VCaP (cell line): ENCODE measurements at regions not wholly inside any gene's neighbourhood (a gene's known extent, or its start where the extent isn't known, plus 50 kb on each side); places are given as distances from the start of the nearest gene placed in this dataset.

Experiments
- H3K27ac ChIP-seq: fragments of 450-650 bp; 2 replicates; pipeline ENCODE4 v1.5.1; 2017
- TF ChIP-seq, protein P1 (sequence below): fragments of 450-650 bp; conservative IDR thresholded peaks from 2 replicates; pipeline ENCODE4 v1.5.1; 2017; ENCODE audit warnings: mild to moderate bottlenecking, moderate library complexity

DNA sequence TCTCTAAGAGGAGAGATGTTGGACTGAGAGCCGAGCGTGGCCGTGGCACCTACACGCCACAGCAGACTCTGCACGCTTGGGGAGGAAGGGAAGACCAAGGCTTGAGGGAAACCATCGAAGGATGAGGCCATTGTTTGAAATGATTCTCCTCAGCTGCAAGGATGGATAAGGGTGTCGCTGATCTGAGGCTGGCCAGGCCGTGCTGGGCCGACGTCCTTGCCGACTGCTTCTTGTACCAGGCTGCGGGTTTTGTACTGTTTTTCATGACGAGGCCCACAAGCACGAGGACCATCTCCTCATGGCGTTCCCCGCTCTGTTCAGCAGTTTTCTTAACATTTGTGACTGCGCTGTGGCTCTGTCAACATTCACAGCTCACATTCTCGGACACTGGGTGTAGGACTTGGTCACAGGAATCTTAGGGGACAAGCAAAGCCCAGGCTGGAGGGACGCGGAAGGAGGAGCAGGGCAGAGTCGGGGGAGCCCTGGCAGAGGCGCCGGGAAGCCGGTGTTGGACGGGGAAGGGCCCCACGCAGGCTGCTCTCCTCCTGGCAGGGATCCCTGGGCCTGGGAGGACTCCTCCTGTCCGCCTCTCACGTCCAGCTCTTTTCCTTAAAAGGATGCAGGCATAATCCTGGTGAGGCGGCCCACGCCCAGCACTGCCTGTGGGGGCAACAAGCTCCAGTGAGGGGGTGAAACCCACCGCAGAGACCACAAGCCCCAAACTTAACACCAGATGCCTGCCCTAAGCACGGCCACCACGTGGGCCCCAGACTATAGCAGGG is 259.0 kb upstream of the SALL3 start:
- H3K27ac ChIP-seq, result no peak overlapping the region
- TF ChIP-seq, protein P1, sequence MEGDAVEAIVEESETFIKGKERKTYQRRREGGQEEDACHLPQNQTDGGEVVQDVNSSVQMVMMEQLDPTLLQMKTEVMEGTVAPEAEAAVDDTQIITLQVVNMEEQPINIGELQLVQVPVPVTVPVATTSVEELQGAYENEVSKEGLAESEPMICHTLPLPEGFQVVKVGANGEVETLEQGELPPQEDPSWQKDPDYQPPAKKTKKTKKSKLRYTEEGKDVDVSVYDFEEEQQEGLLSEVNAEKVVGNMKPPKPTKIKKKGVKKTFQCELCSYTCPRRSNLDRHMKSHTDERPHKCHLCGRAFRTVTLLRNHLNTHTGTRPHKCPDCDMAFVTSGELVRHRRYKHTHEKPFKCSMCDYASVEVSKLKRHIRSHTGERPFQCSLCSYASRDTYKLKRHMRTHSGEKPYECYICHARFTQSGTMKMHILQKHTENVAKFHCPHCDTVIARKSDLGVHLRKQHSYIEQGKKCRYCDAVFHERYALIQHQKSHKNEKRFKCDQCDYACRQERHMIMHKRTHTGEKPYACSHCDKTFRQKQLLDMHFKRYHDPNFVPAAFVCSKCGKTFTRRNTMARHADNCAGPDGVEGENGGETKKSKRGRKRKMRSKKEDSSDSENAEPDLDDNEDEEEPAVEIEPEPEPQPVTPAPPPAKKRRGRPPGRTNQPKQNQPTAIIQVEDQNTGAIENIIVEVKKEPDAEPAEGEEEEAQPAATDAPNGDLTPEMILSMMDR, result no peak

DNA sequence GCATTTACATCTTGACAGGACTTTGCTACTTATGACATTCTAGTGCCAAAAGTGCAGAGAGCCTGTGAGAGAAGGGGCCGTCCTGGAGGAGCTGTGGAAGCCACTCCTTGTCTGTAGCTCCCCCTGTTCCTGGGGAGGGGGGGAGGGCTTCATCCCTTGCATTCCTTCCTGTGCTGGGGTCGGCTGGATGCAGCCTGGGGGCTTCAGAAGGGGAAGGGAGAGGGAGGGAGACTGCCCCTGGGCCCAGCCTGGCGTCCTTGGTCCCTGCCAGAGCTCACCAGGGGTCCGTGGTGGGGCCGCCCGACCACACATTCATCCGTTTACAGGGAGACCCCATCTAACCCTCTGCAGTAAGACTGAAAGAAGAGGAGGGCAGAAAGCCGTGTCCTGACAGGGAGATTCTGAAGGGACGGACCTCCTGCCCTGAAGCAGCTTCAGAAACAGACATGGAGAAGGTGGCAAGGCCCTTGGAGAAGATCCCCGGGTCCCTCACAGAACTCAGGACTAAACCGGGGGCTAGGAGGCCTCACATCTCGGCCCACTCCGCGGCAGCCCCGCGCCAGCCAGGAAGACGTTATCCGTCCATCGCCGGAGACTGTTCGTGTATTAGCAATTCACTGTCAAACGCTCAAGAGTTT is 258.3 kb upstream of the SALL3 start:
- TF ChIP-seq, protein P1, result no peak
- H3K27ac ChIP-seq, result no peak overlapping the region

DNA sequence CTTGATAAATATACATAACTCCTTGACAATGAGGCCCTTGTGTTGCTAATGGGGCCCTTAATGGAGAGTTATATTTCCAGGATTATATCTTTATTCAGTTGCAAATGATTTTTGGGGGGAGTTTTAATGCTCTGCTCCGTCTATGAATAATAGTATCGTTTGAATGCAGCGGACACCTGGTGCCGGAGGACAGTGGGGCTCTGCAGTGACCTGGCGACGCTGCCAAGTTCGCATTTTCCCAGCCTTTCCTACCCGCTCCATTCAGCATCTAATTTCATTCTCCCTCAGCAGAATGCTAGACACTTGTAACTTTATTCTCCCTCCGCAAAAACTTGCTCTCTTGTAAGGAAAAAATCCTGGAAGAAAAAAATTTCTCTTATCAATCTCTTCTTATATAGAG is 257.6 kb upstream of the SALL3 start:
- TF ChIP-seq, protein P1, result no peak
- H3K27ac ChIP-seq, result no peak overlapping the region

DNA sequence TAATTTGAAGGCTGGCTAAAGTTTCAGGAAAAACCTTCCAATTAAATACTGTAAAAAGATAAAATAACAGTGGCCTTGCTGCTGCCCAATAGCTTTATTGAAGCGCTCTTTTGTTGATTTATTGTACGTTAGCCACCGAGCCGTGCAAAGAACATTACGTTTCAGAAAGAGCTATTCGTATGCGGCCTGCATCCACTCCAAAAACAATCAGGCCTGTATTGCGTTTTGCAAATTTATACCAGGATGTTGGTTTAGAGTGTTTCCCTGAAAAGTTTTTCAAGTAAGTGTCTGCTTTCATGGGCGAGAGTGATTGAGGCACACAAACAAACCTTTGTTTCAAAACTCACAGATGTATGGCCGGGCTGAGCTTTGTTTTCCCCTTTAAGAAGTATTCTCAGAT is 257.2 kb upstream of the SALL3 start:
- H3K27ac ChIP-seq, result no peak overlapping the region
- TF ChIP-seq, protein P1, result no peak

DNA sequence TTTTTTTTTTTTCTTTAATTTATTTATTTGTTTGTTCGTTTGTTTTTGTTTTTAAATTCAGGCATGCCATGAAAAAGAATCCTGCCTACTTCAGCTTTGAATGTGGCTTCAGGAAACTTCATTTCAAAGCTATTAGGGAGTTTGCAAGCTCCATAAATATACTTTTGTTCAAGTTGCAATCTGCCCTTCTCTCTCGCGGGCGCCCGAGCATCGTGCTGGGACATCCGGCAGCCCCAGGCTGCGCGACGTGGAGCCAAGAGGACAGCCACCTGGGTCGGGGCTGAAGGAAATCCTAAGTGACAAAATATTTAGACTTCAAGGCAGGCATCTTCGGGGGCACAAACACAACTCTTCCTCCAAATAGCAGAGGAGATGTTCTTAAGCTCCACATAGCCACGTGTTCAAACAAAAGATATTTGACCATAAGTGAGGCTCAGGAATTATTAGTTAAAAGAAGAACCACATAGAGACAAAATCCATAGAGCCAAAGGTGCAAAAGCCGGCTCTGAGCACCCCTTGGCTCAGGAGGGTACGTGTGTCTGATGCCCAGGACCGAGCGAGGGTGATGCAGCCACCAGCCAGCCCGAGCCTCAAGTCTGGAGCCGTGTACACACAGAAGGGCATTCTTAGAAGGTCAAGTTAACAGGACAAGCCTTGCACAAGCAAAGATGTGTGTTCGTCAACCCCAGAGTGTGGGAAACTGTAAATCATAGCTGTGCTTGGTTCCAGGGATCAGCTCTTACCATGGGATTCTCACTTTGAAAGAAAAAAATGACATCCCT is 256.5 kb upstream of the SALL3 start:
- no peak overlapping the region for H3K27ac ChIP-seq
- TF ChIP-seq, protein P1, result no peak

DNA sequence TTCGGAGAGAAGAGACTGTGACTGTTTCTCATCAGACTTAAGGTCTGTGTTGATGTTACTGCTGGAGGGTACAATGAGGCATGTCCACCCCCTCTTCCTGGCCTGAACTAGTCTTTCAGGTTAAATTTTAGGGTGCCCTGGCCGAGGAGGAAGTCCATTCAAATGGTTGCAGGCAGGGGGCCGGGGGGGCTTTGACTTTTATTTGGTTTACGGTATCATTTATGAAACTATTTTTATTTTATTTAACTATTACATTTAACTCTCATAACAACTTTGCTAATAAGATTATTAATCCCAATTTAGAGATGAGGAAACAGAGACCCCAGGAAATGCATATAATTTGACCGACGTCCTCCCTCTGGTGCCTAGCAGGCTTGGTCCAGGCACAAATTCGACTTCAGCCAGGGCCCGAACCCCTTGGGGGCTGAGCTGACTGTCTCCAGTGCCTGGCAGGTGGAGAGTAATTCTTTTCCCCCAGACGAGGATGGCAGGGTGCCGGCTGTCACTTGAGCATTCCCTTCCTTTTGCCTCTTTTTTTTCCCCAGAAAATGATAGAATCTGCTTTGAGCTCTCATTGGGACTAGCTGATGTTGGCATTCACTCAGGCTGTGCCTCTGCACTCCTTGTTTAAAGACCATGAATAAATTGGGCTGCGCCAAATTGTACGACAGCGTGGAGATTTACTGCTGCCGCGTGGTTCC is 255.3 kb upstream of the SALL3 start:
- no peak overlapping the region for H3K27ac ChIP-seq
- TF ChIP-seq, protein P1, result no peak

DNA sequence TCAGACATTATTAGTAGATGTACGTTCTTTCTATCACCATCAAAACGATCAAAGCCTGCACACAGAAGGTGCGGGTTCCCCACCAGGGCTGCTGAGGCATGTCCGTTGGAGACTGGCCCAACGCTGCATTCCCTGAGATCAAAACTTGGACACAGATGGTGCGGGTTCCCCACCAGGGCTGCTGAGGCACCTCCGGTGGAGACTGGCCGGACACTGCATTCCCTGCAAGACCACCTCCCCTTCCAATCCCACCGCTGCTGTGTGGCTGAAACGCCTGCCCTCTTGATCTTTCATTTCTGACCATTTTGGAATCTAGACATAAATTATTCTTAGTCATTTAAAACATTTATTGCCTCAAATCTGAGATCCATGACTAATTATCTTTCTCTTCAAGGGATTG is 254.2 kb upstream of the SALL3 start:
- no peak overlapping the region for H3K27ac ChIP-seq
- TF ChIP-seq, protein P1, result no peak
